NCI-H69 (cell line): ENCODE measurements at regions not wholly inside any gene's neighbourhood (a gene's known extent, or its start where the extent isn't known, plus 50 kb on each side); places are given as distances from the start of the nearest gene placed in this dataset.

ENCODE experiments used
- DNase-seq: peaks from one replicate; lab custom pipeline; 2025; lab: John Stamatoyannopoulos, UW

GRCh38 chr12:78406828-78407227 is 457.7 kb upstream of the SYT1 start:
- DNase-seq: peak; percentile 37

DNA sequence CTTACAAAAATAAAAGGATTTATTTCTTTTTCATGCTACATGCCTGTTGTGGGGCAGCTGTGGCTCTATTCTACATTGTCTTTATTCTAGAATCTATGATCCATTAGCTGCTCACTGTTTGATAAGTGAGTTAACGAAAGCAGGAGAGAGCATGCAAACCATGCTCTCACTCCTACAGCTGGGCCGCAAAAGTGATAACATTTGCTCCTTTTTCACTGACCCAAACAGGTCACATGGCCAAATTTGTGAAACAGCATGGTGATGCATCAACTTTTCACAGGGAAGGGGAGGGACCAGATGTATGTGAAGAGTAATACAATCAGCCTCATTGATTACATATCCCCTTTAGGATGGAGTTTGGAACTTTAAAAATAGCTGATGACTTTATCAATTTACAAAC is 456.9 kb upstream of the SYT1 start:
- DNase-seq: peak; percentile 13

- DNase-seq: no peak
Observed at GRCh38 chr12:78414071-78414470, 450.5 kb upstream of the SYT1 start.

- DNase-seq: no peak
Observed at GRCh38 chr12:78418919-78419318, 445.7 kb upstream of the SYT1 start.

GRCh38 chr12:78419513-78419912 is 445.1 kb upstream of the SYT1 start:
- DNase-seq: no peak

DNA sequence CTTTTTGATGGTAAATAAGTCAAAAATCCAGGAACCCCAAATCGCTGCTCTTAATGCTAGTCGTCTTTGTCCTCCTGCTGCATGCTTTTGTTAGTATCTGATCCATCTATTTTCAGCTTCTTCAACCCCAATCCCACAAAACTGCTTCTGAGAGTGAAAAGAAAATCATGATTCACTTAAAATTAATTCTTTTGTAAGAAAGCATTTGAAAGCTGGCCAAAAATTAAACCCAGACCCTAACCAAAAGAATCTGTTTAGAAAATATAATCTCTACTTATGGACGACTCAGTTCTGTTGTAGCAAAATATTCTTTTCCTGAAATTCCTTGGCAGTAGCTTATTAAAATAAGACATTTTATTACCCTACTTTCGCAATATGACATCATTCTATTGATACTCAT is 443.6 kb upstream of the SYT1 start:
- DNase-seq: no peak

GRCh38 chr12:78430551-78430950 is 434.0 kb upstream of the SYT1 start:
- no peak for DNase-seq

DNA sequence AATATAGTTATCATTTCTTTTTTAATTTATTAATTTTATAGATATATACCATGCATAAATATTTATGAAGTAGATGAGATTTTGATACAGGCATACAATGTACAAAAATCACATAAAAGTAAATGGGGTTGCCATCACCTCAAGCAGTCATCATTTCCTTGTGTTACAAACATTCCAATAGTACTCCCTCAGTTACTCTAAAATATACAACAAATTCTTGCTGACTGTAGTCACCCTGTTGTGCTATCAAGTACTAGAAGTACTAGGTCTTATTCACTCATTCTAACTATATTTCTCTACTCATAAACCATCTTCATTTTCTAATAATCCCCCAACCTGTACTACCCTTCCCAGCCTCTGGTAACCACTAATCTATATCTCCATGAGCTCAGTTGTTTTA is 432.6 kb upstream of the SYT1 start:
- no peak for DNase-seq

GRCh38 chr12:78439666-78440065 is 424.9 kb upstream of the SYT1 start:
- peak; percentile 5 for DNase-seq

GRCh38 chr12:78441737-78442453 is 422.7 kb upstream of the SYT1 start:
- no peak for DNase-seq

- no peak for DNase-seq
Observed at GRCh38 chr12:78442454-78442801, 422.1 kb upstream of the SYT1 start.

GRCh38 chr12:78446555-78446954 is 418.0 kb upstream of the SYT1 start:
- DNase-seq: no peak

GRCh38 chr12:78447373-78447772 is 417.2 kb upstream of the SYT1 start:
- no peak for DNase-seq

DNA sequence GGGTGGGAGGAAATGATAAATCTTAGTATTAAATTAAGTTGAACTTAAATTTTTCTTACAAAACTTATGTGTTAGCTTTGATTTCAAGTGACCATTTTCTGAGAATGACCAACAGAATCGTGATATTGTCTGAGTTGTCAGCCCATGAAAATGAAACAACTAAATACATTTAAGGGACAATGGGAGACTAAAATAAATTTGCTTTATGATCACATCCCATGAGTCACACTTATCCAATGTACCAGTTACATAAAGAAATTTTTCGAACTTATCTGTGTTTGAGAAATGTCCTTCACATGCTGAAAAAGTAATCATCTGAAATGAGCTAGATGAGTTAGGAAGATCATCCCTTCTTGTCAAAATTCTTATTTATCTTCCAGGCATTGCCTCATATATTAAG is 415.9 kb upstream of the SYT1 start:
- no peak for DNase-seq

DNA sequence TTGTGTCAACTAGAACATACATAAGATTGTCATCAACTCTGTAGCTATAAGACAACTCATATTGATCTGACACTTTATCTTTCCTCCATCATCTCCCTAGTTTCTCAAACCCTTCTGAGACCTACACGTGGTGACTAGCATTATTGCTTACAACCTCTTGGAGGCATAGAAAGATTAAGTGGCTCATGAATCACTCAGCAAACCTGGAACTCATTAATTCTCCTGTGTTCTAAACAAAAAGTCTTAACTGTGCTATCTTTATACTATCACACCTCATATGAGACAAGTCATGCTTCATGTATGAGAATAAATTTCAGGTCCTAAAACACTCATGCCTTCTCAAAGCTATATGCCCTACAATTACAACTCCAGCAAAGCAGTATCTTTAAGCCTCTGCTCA is 408.6 kb upstream of the SYT1 start:
- DNase-seq: no peak

DNA sequence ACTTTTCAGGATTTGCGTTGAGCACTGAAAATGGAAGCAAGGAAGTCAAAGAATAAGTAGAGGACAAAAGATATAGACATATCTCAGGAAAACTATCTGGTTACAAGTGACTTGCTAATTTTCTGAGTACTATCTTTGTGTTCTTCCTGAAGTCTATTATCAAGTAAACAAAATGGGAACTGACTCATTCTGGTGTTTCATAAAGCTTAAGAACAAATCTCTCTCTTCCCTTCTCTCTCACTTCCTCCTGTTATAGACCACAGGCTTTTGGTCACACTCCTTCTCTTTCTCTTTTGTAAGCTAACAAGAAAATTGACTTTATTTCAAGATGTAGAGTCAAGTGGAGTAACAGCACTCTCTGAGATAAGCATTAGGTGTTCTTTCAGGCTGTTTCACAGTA is 406.6 kb upstream of the SYT1 start:
- DNase-seq: no peak

- DNase-seq: peak; percentile 77
Observed at GRCh38 chr12:78470354-78471195, 394.0 kb upstream of the SYT1 start.

DNA sequence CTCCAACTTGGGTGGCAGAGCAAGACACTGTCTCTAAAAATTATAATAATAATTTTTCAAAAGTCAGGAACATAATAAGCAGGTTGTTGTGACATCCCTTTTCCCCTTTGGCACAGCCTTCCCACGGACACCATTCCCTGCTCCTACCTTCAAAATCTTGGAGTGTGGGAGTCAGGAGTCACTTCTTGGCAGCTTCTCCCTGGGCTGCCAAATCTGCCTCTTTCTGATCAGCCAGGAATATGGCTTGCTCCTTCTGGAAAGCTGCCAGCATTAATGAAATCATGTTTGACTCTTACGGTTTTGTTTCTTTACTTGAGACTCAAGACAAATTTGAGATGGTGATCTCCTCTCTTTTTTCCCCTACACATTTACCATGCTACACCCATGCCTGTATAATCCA is 391.4 kb upstream of the SYT1 start:
- DNase-seq: peak; percentile 27

DNA sequence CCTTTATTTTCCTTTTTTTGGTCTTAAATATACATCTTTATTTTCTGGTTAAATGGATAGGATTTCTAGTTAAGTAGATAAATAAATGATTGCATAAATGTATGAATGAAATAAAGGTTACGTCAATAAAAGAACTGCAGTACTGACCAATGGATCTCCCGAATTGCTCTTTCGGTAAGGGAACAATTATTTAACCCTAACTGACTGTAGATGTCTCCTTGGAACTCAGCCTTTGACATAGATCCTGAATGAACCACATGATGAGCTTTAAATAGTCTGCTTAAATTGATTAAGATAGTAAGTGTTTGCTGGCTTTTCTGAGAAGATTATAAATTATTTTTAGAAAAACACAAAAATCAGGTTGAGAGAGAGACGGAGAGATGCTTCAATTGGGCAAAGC is 391.0 kb upstream of the SYT1 start:
- no peak for DNase-seq

DNA sequence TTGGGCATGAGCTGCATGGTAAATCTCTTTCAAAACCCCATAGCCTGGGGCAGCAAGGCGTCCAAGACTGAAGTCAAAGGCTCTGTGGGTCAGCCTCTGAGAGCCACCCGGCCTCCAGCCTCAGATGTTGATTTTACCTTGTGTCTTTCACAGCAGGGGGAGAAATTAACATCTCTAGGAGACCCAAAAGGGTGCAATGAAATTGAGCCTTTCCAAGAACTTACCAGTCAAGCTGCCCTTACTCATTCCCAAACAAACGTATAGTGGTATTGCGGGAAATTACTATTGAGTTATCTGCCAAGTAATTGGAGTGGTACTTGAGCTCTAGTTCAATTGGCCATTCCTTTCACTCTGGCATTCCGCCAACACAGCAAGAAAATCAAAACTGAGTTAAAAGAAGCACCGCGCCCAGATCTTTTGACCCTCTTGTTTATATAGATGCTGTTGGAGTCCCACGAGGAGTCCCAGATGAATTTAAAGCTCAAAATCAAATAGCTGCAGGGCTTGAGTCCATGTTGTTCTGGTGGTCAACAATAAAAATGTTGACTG is 380.7 kb upstream of the SYT1 start:
- DNase-seq: peak; percentile 72

- DNase-seq: no peak
Observed at GRCh38 chr12:78489990-78490389, 374.6 kb upstream of the SYT1 start.

DNA sequence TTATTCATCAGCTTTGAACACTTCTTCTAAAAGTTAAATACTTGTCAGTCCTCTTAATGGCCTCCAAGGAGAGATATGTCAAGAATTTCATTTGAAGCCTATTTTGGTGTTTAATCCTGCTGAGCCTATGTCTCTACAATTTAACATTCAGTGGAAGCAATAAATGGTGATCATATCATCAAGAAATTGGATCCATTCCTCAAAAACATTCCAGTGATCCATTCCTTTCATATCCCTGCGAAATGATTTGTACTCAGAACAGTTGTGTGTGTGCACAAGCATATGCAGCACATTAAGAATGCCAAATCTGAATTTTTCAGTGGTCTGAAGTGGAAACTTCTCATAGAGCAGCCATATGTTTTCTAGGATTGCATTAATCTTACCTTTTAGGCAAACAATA is 373.7 kb upstream of the SYT1 start:
- DNase-seq: no peak

DNA sequence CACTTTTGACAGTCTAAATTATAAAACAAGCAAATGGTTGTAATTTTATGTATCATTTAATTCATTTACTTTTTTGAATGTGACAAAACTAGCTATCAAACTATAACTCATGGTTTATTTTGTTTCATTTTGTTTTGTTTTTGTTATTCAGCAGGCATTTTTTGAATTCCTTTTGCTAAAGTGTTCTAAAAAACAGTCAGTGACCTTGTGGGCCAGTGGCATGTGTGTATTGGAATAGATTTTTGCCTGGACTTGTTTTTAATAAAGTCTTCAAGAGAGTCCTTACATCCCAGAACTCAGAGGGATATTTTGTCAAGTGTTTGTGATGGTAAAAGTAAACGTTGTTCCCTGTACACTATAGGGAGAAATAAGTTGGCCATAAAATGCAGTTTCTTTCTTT is 369.7 kb upstream of the SYT1 start:
- DNase-seq: no peak
